PC-9 (cell line): ENCODE measurements at regions not wholly inside any gene's neighbourhood (a gene's known extent, or its start where the extent isn't known, plus 50 kb on each side); places are given as distances from the start of the nearest gene placed in this dataset.

ENCODE experiments used
- EZH2 ChIP-seq: fragments of 200-600 bp; sonication (generic); IDR thresholded peaks from 2 replicates; pipeline ENCODE4 v1.8.0; 2017; ENCODE audit warnings: antibody characterized with exemption, low read depth
- TF ChIP-seq, protein P1 (sequence below): fragments of 200-600 bp; sonication (generic); conservative IDR thresholded peaks from 2 replicates; pipeline ENCODE4 v1.6.1; 2017; ENCODE audit warnings: mixed run types, antibody characterized with exemption, mild to moderate bottlenecking, moderate library complexity

DNA sequence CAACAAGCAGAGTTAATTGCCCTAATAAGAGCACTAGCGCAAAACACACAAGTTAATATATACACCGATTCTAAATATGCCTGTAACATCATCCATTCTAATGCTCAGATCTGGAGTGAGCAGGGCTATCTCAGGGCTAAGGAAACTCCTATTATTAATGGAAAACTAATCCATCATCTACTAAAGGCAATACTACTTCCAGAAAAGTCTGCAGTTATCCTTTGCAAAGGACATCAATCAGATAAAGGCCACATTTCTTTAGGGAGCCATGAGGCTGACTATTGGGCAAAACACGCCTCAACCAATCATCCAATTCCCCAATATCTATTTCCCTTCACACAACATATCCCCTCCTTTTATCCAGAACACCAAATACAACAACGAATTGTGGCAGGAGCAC lies 1032.3 kb upstream of the NUDT12 start:
- TF ChIP-seq, protein P1, sequence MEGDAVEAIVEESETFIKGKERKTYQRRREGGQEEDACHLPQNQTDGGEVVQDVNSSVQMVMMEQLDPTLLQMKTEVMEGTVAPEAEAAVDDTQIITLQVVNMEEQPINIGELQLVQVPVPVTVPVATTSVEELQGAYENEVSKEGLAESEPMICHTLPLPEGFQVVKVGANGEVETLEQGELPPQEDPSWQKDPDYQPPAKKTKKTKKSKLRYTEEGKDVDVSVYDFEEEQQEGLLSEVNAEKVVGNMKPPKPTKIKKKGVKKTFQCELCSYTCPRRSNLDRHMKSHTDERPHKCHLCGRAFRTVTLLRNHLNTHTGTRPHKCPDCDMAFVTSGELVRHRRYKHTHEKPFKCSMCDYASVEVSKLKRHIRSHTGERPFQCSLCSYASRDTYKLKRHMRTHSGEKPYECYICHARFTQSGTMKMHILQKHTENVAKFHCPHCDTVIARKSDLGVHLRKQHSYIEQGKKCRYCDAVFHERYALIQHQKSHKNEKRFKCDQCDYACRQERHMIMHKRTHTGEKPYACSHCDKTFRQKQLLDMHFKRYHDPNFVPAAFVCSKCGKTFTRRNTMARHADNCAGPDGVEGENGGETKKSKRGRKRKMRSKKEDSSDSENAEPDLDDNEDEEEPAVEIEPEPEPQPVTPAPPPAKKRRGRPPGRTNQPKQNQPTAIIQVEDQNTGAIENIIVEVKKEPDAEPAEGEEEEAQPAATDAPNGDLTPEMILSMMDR, result no peak
- TF ChIP-seq EZH2, result no peak
